ENCODE measurements at regions not wholly inside any gene's neighbourhood (a gene's known extent, or its start where the extent isn't known, plus 50 kb on each side); places are given as distances from the start of the nearest gene placed in this dataset.

- no peak overlapping the region for H3K27ac Mint-ChIP-seq
- ATAC-seq (replicated peaks): no peak
- no peaks in the 10 kb centered on the region for H3K36me3 Mint-ChIP-seq (ENCODE audit: low read depth)
- H3K9me3 Mint-ChIP-seq: peaks cover 8% of the 10 kb centered on the region
- H3K27me3 Mint-ChIP-seq: no peaks in the 10 kb centered on the region
- no peak overlapping the region for H3K4me3 Mint-ChIP-seq
- no peaks in the 10 kb centered on the region for H3K4me1 Mint-ChIP-seq
Measured at GRCh38 chr2:187177253-187177652, 270.8 kb downstream of the CALCRL start.

DNA sequence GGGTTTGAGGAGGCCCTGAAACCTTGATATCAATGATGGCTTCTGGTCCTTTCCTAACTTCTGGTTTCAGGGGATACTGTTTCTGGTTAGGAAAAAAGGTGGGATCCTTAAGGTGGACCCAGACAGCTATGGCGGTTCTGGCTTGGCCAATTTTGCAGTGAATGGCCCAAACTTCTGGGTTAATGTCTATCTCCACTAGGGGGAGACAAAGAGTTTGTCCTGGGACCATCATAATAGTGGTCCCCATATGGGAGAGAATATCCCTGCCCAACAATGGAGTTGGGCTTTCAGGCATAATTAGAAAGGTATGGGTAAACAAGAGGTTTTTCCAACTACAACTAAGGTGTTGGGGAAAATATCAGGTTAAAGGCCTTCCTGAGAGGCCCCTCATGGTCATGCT is 273.5 kb downstream of the CALCRL start:
- ATAC-seq (replicated peaks): no peak

GRCh38 chr2:187171318-187171717 is 276.7 kb downstream of the CALCRL start:
- no peaks in the 10 kb centered on the region for H3K4me1 Mint-ChIP-seq
- no peaks in the 10 kb centered on the region for H3K27me3 Mint-ChIP-seq
- no peak for ATAC-seq (replicated peaks)

More for the DNA sequence above, 273.5 kb downstream of the CALCRL start:
- H3K4me1 Mint-ChIP-seq: no peaks in the 10 kb centered on the region
- H3K27ac Mint-ChIP-seq: no peak overlapping the region
- no peaks in the 10 kb centered on the region for H3K36me3 Mint-ChIP-seq (ENCODE audit: low read depth)
- H3K9me3 Mint-ChIP-seq: peaks cover 3% of the 10 kb centered on the region
- no peaks in the 10 kb centered on the region for H3K27me3 Mint-ChIP-seq
- no peak overlapping the region for H3K4me3 Mint-ChIP-seq

DNA sequence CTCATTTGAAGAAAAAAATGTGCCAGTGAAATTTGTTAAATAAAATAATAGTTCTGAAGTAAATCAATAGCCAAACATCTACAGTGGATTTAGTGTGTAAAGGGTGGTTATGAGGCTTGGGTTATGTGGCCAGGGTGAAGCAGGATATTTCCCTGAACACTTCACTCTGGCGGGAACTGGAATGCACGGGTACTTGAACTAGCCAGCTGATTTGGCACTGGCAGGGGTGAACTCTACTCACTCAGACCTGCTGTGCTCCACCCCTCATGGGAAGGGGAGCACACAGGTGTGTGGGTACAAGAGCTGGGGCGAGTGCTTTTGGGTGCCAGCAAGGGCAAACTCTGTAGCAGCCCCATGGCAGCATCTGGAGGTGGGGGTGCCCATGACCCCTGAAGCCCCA is 278.2 kb downstream of the CALCRL start:
- no peak overlapping the region for H3K4me3 Mint-ChIP-seq
- H3K4me1 Mint-ChIP-seq: no peaks in the 10 kb centered on the region
- no peaks in the 10 kb centered on the region for H3K9me3 Mint-ChIP-seq
- no peak overlapping the region for H3K27ac Mint-ChIP-seq
- no peaks in the 10 kb centered on the region for H3K27me3 Mint-ChIP-seq
- no peaks in the 10 kb centered on the region for H3K36me3 Mint-ChIP-seq (ENCODE audit: low read depth)
- ATAC-seq (replicated peaks): no peak

More at GRCh38 chr2:187171318-187171717, 276.7 kb downstream of the CALCRL start:
- Mint-ChIP-seq H3K9me3 (no peaks in the 10 kb centered on the region), H3K36me3 (ENCODE audit: low read depth) (no peaks in the 10 kb centered on the region), H3K27ac (no peak overlapping the region), H3K4me3 (no peak overlapping the region)

- H3K9me3 Mint-ChIP-seq: no peaks in the 10 kb centered on the region
Measured at GRCh38 chr2:187168720-187169713, 279.0 kb downstream of the CALCRL start.

DNA sequence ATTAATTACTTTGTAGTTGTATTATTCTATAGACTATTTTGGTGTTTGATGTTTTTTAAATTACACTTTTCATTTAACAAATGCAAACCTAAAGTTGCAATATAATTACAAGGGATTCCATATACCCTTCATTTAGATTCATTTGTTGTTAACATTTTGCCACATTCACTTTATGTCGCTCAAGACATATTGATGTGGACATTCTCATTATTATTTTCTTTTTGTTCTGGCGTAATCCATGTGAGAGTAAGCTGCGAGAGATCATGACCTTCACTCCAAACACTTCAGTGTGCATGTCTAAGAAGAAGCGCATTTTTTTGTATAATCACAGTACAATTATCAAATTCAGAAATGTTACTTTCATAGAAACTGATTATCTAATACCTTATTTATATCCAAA is 280.6 kb downstream of the CALCRL start:
- Mint-ChIP-seq H3K4me3 (no peak overlapping the region), H3K9me3 (no peaks in the 10 kb centered on the region), H3K4me1 (no peaks in the 10 kb centered on the region), H3K27ac (no peak overlapping the region), H3K36me3 (ENCODE audit: low read depth) (no peaks in the 10 kb centered on the region), H3K27me3 (no peaks in the 10 kb centered on the region)
- ATAC-seq (replicated peaks): no peak

More at GRCh38 chr2:187168720-187169713, 279.0 kb downstream of the CALCRL start:
- H3K4me1 Mint-ChIP-seq: no peaks in the 10 kb centered on the region
- H3K36me3 Mint-ChIP-seq (ENCODE audit: low read depth): no peaks in the 10 kb centered on the region
- H3K4me3 Mint-ChIP-seq: no peak overlapping the region
- no peak for ATAC-seq (replicated peaks)
- no peak overlapping the region for H3K27ac Mint-ChIP-seq
- no peaks in the 10 kb centered on the region for H3K27me3 Mint-ChIP-seq

- Mint-ChIP-seq H3K36me3 (ENCODE audit: low read depth) (no peaks in the 10 kb centered on the region), H3K9me3 (no peaks in the 10 kb centered on the region), H3K4me1 (no peaks in the 10 kb centered on the region), H3K27me3 (no peaks in the 10 kb centered on the region), H3K27ac (no peak overlapping the region), H3K4me3 (no peak overlapping the region)
- no peak for ATAC-seq (replicated peaks)
Measured at GRCh38 chr2:187165936-187166610, 282.0 kb downstream of the CALCRL start.

GRCh38 chr2:187158452-187158851 is 289.6 kb downstream of the CALCRL start:
- no peak for ATAC-seq (replicated peaks)
- peaks cover 3% of the 10 kb centered on the region for H3K9me3 Mint-ChIP-seq
- H3K36me3 Mint-ChIP-seq (ENCODE audit: low read depth): no peaks in the 10 kb centered on the region
- H3K4me1 Mint-ChIP-seq: no peaks in the 10 kb centered on the region
- H3K27me3 Mint-ChIP-seq: no peaks in the 10 kb centered on the region
- no peak overlapping the region for H3K27ac Mint-ChIP-seq
- H3K4me3 Mint-ChIP-seq: no peak overlapping the region

- H3K27me3 Mint-ChIP-seq: no peaks in the 10 kb centered on the region
- peaks cover 3% of the 10 kb centered on the region for H3K9me3 Mint-ChIP-seq
- no peak for ATAC-seq (replicated peaks)
- no peaks in the 10 kb centered on the region for H3K36me3 Mint-ChIP-seq (ENCODE audit: low read depth)
- H3K27ac Mint-ChIP-seq: no peak overlapping the region
- no peaks in the 10 kb centered on the region for H3K4me1 Mint-ChIP-seq
- no peak overlapping the region for H3K4me3 Mint-ChIP-seq
Measured at GRCh38 chr2:187157046-187157445, 291.0 kb downstream of the CALCRL start.

DNA sequence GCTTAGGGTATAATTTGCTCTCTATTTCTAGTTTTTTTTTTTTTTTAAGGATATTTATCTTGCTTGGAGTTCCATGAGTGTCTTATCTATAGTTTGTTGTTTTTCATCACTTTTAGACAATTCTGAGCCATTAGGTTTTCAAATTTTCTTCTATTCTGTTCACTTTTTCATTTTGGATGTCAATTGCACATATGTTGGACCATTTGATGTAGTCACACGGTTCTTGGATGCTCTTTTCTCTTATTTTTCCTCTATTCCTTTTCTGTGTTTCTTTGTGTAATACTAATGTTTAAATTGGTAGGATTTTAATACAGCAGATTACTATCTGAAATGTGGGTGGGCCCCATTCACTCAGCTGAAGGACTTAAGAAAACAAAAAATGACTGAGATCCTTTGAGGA is 292.6 kb downstream of the CALCRL start:
- Mint-ChIP-seq H3K27me3 (no peaks in the 10 kb centered on the region), H3K4me3 (no peak overlapping the region), H3K4me1 (no peaks in the 10 kb centered on the region), H3K36me3 (ENCODE audit: low read depth) (no peaks in the 10 kb centered on the region), H3K27ac (no peak overlapping the region), H3K9me3 (peaks cover 3% of the 10 kb centered on the region)
- no peak for ATAC-seq (replicated peaks)

GRCh38 chr2:187150670-187151069 is 297.4 kb downstream of the CALCRL start:
- Mint-ChIP-seq H3K9me3 (no peaks in the 10 kb centered on the region), H3K27me3 (no peaks in the 10 kb centered on the region), H3K36me3 (ENCODE audit: low read depth) (no peaks in the 10 kb centered on the region), H3K4me1 (no peaks in the 10 kb centered on the region), H3K4me3 (no peak overlapping the region), H3K27ac (no peak overlapping the region)
- no peak for ATAC-seq (replicated peaks)

DNA sequence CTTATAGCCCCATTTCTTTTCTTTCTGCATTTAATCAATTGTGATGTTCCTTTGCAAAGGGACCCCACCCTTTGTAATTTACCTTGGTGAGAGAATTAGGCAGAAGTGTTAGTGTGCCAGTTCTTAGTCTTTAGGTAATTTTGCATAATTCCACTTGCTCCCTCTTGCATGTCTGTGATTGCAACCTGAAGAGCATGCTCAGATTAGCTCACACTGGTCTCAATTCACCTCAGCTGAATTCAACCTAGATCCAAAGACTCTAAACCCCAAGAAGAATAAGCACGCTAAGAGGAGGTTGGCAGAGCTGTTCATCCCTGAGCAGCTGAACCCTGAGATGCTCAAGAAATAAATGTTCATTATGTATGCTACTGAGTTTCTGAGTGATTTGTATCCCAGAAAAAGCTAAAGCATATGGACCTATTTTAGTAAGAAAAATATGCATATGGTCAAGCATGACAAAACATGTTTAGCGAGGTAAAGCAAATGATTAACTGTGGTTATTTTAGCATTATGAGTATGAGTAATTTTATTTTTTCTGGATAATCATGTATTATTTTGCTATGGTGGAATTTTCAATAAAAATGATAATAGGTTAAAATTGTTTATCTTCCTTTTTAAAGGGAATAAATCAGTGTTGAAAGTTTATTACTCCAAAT is 299.2 kb upstream of the ZSWIM2 start:
- H3K27me3 Mint-ChIP-seq: no peaks in the 10 kb centered on the region
- no peak overlapping the region for H3K4me3 Mint-ChIP-seq
- H3K27ac Mint-ChIP-seq: no peak overlapping the region
- ATAC-seq (replicated peaks): no peak
- H3K36me3 Mint-ChIP-seq (ENCODE audit: low read depth): no peaks in the 10 kb centered on the region
- H3K4me1 Mint-ChIP-seq: no peaks in the 10 kb centered on the region
- no peaks in the 10 kb centered on the region for H3K9me3 Mint-ChIP-seq

DNA sequence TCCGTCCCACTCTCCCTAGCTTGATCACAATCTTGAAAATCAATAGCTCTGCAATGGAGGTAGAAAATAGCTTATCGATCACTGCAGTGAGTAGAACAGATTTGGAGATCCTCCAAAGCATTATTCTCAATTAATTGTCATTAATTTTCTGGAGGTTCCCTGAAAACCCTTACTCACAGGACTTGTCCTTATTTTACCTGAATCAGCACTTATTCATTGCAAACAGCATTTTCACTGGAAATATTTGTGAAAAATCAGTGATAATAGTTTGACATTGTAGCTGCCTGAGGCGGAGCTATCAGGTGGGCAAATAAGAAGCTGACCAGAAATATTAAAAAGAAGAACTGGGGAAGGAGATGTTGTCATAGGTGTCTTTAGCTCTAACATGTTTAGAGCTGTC is 294.6 kb upstream of the ZSWIM2 start:
- Mint-ChIP-seq H3K4me3 (no peak overlapping the region), H3K27ac (no peak overlapping the region), H3K36me3 (ENCODE audit: low read depth) (no peaks in the 10 kb centered on the region), H3K27me3 (no peaks in the 10 kb centered on the region), H3K9me3 (no peaks in the 10 kb centered on the region), H3K4me1 (no peaks in the 10 kb centered on the region)
- ATAC-seq (replicated peaks): no peak

DNA sequence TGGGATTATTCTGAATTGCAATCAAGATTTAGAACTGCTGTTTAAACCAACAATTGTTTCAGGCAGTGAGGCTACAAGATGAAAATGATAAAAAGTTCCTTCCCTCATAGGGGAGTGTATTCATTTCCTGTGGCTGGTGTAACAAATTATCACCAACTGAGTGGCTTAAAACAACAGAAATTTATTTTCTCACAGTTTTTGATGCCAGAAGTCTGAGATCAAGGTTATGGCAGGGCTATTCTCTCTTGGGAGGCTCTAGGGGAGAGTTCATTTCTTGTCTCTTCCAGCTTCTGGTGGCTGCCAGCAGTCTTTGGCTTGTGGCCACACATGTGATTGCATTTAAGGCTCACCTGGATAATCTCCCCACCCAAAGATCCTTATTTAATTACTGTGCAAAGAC is 290.5 kb upstream of the ZSWIM2 start:
- H3K27me3 Mint-ChIP-seq: no peaks in the 10 kb centered on the region
- H3K36me3 Mint-ChIP-seq (ENCODE audit: low read depth): no peaks in the 10 kb centered on the region
- H3K4me3 Mint-ChIP-seq: no peak overlapping the region
- no peaks in the 10 kb centered on the region for H3K4me1 Mint-ChIP-seq
- ATAC-seq (replicated peaks): no peak
- H3K9me3 Mint-ChIP-seq: no peaks in the 10 kb centered on the region
- no peak overlapping the region for H3K27ac Mint-ChIP-seq
